HepG2 (cell line): ENCODE measurements at regions not wholly inside any gene's neighbourhood (a gene's known extent, or its start where the extent isn't known, plus 50 kb on each side); places are given as distances from the start of the nearest gene placed in this dataset.

Experiments
- ATAC-seq: fragments of 200-7000 bp; cut with Tn5 transposase; 3 replicates; pipeline ENCODE4 v1.9.1; 2020; ENCODE audit warnings: mild to moderate bottlenecking, moderate library complexity
- BruUV-seq: library from RNA; stranded (reverse); fragments of 400-500 nt; replicated peaks from 2 replicates; lab custom pipeline; 2021; lab: Mats Ljungman, UMichigan
- CTCF ChIA-PET: fragments of 300-600 bp; formaldehyde crosslinking; extraction: SDS; loops from one replicate; lab custom pipeline; 2021; ENCODE audit warnings: low total read pairs, inconsistent platforms, low intra/inter-chr PET ratio; lab: Yijun Ruan, JAX
- POLR2A ChIA-PET: fragments of 350-600 bp; sonication (Branson Sonifier 250); formaldehyde crosslinking; loops from one replicate; lab custom pipeline; 2020; ENCODE audit warnings: antibody characterized with exemption, inconsistent platforms; lab: Yijun Ruan, JAX
- DNase-seq: peaks from one replicate; pipeline ENCODE4 v3.0.0-alpha.2; 2015; ENCODE audit warnings: low spot score
- FAIRE-seq: peaks from 3 replicates; lab custom pipeline; 2011; peaks lifted over from hg19 to GRCh38; lab: Jason Lieb, UNC
- H2AFZ ChIP-seq: one replicate; pipeline ENCODE4 v1.6.1; 2011; ENCODE audit warnings: low read length, inconsistent platforms
- H3K27ac ChIP-seq: fragments of 300-600 bp; 3 replicates; pipeline ENCODE4 v1.8.0; 2011; ENCODE audit warnings: mixed run types, mild to moderate bottlenecking, mixed read lengths, low read length, inconsistent platforms; ENCODE audit not compliant: insufficient read depth; ENCODE audit errors: extremely low read length
- H3K27me3 ChIP-seq, 2 experiments: fragments of 200-600 bp in 1 of 2; 2 replicates in 1 of 2; 3 replicates in 1 of 2; pipeline versions ENCODE4 v1.6.0 to v1.8.0; 2011; ENCODE audit warnings: low read length in 2 of 2, mild to moderate bottlenecking in 2 of 2, moderate library complexity in 2 of 2, inconsistent platforms in 1 of 2; ENCODE audit not compliant: insufficient read depth in 2 of 2, control insufficient read depth in 1 of 2
- H3K36me3 ChIP-seq, 2 experiments: fragments of 200-600 bp in 1 of 2; replicated peaks in 1 of 2; 2 replicates in 1 of 2; 3 replicates in 1 of 2; pipeline versions ENCODE4 v1.5.1 to v1.8.0; 2011; ENCODE audit warnings: low read length in 2 of 2, inconsistent platforms in 1 of 2; ENCODE audit not compliant: insufficient read depth in 2 of 2, control insufficient read depth in 1 of 2
- H3K4me1 ChIP-seq: 2 replicates; pipeline ENCODE4 v1.5.1; 2012; ENCODE audit warnings: low read length, inconsistent platforms; ENCODE audit not compliant: insufficient read depth
- H3K4me2 ChIP-seq: 2 replicates; pipeline ENCODE4 v1.6.0; 2011; ENCODE audit warnings: low read depth, low read length, inconsistent platforms
- H3K4me3 ChIP-seq, 3 experiments: fragments of 200-600 bp in 1 of 3; sonication (generic), shearing (Covaris generic) in 1 of 3; replicated peaks in 1 of 3; 2 replicates each; pipeline ENCODE4 v1.5.1; 2011 to 2016; ENCODE audit warnings: low read length in 3 of 3, inconsistent platforms in 2 of 3, low read depth in 2 of 3, mild to moderate bottlenecking in 2 of 3, control low read depth in 1 of 3, mixed read lengths in 1 of 3; ENCODE audit not compliant: insufficient read depth in 1 of 3
- H3K79me2 ChIP-seq: one replicate; pipeline ENCODE4 v1.6.1; 2011; ENCODE audit warnings: low read length, inconsistent platforms; ENCODE audit not compliant: insufficient read depth
- H3K9ac ChIP-seq: 2 replicates; pipeline ENCODE4 v1.6.0; 2011; ENCODE audit warnings: mild to moderate bottlenecking, low read depth, low read length, inconsistent platforms; ENCODE audit not compliant: insufficient read depth
- H3K9me3 ChIP-seq: 2 replicates; pipeline ENCODE4 v1.5.1; 2012; ENCODE audit warnings: mild to moderate bottlenecking, low read length
- H4K20me1 ChIP-seq: 2 replicates; pipeline ENCODE4 v1.6.0; 2011; ENCODE audit warnings: inconsistent platforms, mild to moderate bottlenecking, low read length, moderate library complexity; ENCODE audit not compliant: insufficient read depth
- ELF1 ChIP-seq: sonication (generic); formaldehyde crosslinking; IDR thresholded peaks from 2 replicates; pipeline ENCODE4 v1.4.0; 2020; ENCODE audit warnings: missing genetic modification reagents
- FOXA1 ChIP-seq, 2 experiments: fragments of 450-650 bp in 1 of 2; sonication (generic) in 1 of 2; formaldehyde crosslinking in 1 of 2; IDR thresholded peaks; 2 replicates each; pipeline versions ENCODE4 v1.4.0 to v1.6.1; 2016 to 2020; ENCODE audit warnings: missing genetic modification reagents in 1 of 2
- JUND ChIP-seq: sonication (generic); formaldehyde crosslinking; IDR thresholded peaks from 2 replicates; pipeline ENCODE4 v1.8.0; 2022; ENCODE audit warnings: mild to moderate bottlenecking, missing genetic modification reagents
- ONECUT2 ChIP-seq: sonication (generic); formaldehyde crosslinking; IDR thresholded peaks from 2 replicates; pipeline ENCODE4 v1.4.0; 2020; ENCODE audit warnings: missing genetic modification reagents
- RBAK ChIP-seq: sonication (generic); formaldehyde crosslinking; IDR thresholded peaks from 2 replicates; pipeline ENCODE4 v1.5.1; 2020; ENCODE audit warnings: mild to moderate bottlenecking, missing genetic modification reagents
- RERE ChIP-seq: IDR thresholded peaks from 2 replicates; pipeline ENCODE4 v1.6.1; 2016; ENCODE audit warnings: low read depth, missing genetic modification reagents, missing compliant biosample characterization
- ZKSCAN8 ChIP-seq: IDR thresholded peaks from 2 replicates; pipeline ENCODE4 v1.6.1; 2016; ENCODE audit warnings: borderline replicate concordance, missing genetic modification reagents, missing compliant biosample characterization
- ZNF260 ChIP-seq: sonication (generic); formaldehyde crosslinking; IDR thresholded peaks from 2 replicates; pipeline ENCODE4 v1.4.0; 2020; ENCODE audit warnings: missing genetic modification reagents, low read depth, mild to moderate bottlenecking, borderline replicate concordance
- WGBS: methylation state at CpG from one replicate; pipeline ENCODE4 v1.1.6; 2017; ENCODE audit warnings: low lambda C conversion rate; 5-methylcytosine and 5-hydroxymethylcytosine counted together
- in situ Hi-C: cut with HindIII; loops from 2 replicates; pipeline ENCODE4 v1.10.0; 2017; ENCODE audit warnings: low pct_unique_long_range_greater_than_20kb; ENCODE audit not compliant: extremely low pct_ligation_motif_present
- intact Hi-C: fragments of 100-400 bp; cut with micrococcal nuclease; formaldehyde crosslinking; loops from one replicate; pipeline ENCODE4 v1.10.0; 2022; ENCODE audit not compliant: unreplicated experiment

GRCh38 chr20:23223908-23224580 is 126.5 kb upstream of the NXT1 start:
- Histone ChIP-seq H3K36me3 (no peaks in the 10 kb centered on the region), H3K4me1 (0 out of 2 replicates have a peak, but pooled peaks cover 10% of the 10 kb centered on the region), H4K20me1 (no peaks in the 10 kb centered on the region), H3K9ac (no peak overlapping the region), H3K4me2 (no peak overlapping the region), H3K79me2 (no peaks in the 10 kb centered on the region), H3K27ac (no peak overlapping the region), H3K4me3 (no peak overlapping the region), H2AFZ (no peak overlapping the region), H3K27me3 (no peaks in the 10 kb centered on the region), H3K9me3 (peaks cover 40% of the 10 kb centered on the region)
- DNase-seq (no peak), ATAC-seq (no peak), FAIRE-seq (no peak)
- POLR2A ChIA-PET = no interaction called here
- CTCF ChIA-PET = no interaction called here
- WGBS = 11% methylated on average over 3 of the region's 3 CpGs
- TF ChIP-seq RBAK (CRISPR knock-in tag) = no peak
- no peak for TF ChIP-seq ZNF260 (CRISPR knock-in tag)
- TF ChIP-seq JUND (CRISPR knock-in tag) = no peak
- TF ChIP-seq RERE (CRISPR knock-in tag) = no peak
- TF ChIP-seq ONECUT2 (CRISPR knock-in tag) = no peak
- no peak for TF ChIP-seq FOXA1 (IDR thresholded peaks at IDR 0.05)
- no peak for TF ChIP-seq FOXA1 (CRISPR knock-in tag; IDR thresholded peaks at IDR 0.05)
- TF ChIP-seq ELF1 (CRISPR knock-in tag) = no peak
- TF ChIP-seq ZKSCAN8 (CRISPR knock-in tag) = no peak
- intact Hi-C loops = no loop called here
- no TSS peak for BruUV-seq
- in situ Hi-C loops = no loop called here
